ENCODE measurements at regions not wholly inside any gene's neighbourhood (a gene's known extent, or its start where the extent isn't known, plus 50 kb on each side); places are given as distances from the start of the nearest gene placed in this dataset.

GRCh38 chr6:150783813-150784212 is 81.7 kb upstream of the MTHFD1L start:
- TF ChIP-seq MAX (IDR thresholded peaks at IDR 0.05): no peak
- TF ChIP-seq ZBTB7A (IDR thresholded peaks at IDR 0.05; ENCODE audit: low read depth): no peak
- no peak for TF ChIP-seq REST (IDR thresholded peaks at IDR 0.05; ENCODE audit: low read depth)
- no peak for TF ChIP-seq NFIC (IDR thresholded peaks at IDR 0.05)
- TF ChIP-seq EGR1 (IDR thresholded peaks at IDR 0.05): no peak
- no peak for TF ChIP-seq TEAD4 (IDR thresholded peaks at IDR 0.05)
- TF ChIP-seq CREB1 (IDR thresholded peaks at IDR 0.05; ENCODE audit: low read depth): no peak
- no peak for TF ChIP-seq CEBPB (IDR thresholded peaks at IDR 0.05)
- no peak for TF ChIP-seq FOXM1 (IDR thresholded peaks at IDR 0.05; ENCODE audit: borderline replicate concordance, low read depth)
- TF ChIP-seq YY1 (IDR thresholded peaks at IDR 0.05; ENCODE audit: low read depth): no peak
- TF ChIP-seq TAF1 (IDR thresholded peaks at IDR 0.05; ENCODE audit: low read depth): no peak
- no peak for TF ChIP-seq RAD21 (IDR thresholded peaks at IDR 0.05; ENCODE audit: low read depth)
- no peak for TF ChIP-seq TCF12 (IDR thresholded peaks at IDR 0.05; ENCODE audit: low read depth)
- TF ChIP-seq EP300 (IDR thresholded peaks at IDR 0.05; ENCODE audit: borderline replicate concordance): no peak
- TF ChIP-seq, protein P1, sequence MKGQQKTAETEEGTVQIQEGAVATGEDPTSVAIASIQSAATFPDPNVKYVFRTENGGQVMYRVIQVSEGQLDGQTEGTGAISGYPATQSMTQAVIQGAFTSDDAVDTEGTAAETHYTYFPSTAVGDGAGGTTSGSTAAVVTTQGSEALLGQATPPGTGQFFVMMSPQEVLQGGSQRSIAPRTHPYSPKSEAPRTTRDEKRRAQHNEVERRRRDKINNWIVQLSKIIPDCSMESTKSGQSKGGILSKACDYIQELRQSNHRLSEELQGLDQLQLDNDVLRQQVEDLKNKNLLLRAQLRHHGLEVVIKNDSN (IDR thresholded peaks at IDR 0.05): no peak

DNA sequence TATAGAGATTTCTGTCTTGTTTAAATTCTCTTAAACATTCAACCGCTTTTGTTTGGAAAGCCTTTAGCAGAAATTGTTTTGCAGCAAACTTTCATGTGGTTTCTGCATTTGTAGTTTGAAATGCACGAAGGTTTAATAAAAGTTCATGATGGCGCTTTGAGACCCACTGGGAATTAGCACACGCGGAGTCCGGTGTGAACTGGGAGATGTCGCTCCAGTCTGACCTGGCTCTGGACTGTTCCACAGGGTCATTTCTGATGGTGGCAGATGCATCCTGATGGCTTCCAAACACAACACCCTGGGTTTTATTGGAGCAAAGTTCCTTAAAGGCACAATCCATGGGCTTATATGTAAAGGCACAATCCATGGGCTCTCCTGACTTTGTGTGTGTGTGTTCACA is 78.1 kb upstream of the MTHFD1L start:
- TF ChIP-seq REST (IDR thresholded peaks at IDR 0.05; ENCODE audit: low read depth) (no peak), ZBTB7A (IDR thresholded peaks at IDR 0.05; ENCODE audit: low read depth) (no peak), TCF12 (IDR thresholded peaks at IDR 0.05; ENCODE audit: low read depth) (no peak), TEAD4 (IDR thresholded peaks at IDR 0.05) (no peak), CEBPB (IDR thresholded peaks at IDR 0.05) (no peak), MAX (IDR thresholded peaks at IDR 0.05) (no peak), FOXM1 (IDR thresholded peaks at IDR 0.05; ENCODE audit: borderline replicate concordance, low read depth) (no peak), YY1 (IDR thresholded peaks at IDR 0.05; ENCODE audit: low read depth) (no peak), RAD21 (IDR thresholded peaks at IDR 0.05; ENCODE audit: low read depth) (no peak), EGR1 (IDR thresholded peaks at IDR 0.05) (no peak), EP300 (IDR thresholded peaks at IDR 0.05; ENCODE audit: borderline replicate concordance) (no peak), TAF1 (IDR thresholded peaks at IDR 0.05; ENCODE audit: low read depth) (no peak), CREB1 (IDR thresholded peaks at IDR 0.05; ENCODE audit: low read depth) (no peak), NFIC (IDR thresholded peaks at IDR 0.05) (no peak)
- TF ChIP-seq, protein P1 (IDR thresholded peaks at IDR 0.05): no peak

- TF ChIP-seq NFIC (IDR thresholded peaks at IDR 0.05) (no peak), CREB1 (IDR thresholded peaks at IDR 0.05; ENCODE audit: low read depth) (no peak), EGR1 (IDR thresholded peaks at IDR 0.05) (no peak)
Measured at GRCh38 chr6:150788089-150788488, 77.4 kb upstream of the MTHFD1L start.

DNA sequence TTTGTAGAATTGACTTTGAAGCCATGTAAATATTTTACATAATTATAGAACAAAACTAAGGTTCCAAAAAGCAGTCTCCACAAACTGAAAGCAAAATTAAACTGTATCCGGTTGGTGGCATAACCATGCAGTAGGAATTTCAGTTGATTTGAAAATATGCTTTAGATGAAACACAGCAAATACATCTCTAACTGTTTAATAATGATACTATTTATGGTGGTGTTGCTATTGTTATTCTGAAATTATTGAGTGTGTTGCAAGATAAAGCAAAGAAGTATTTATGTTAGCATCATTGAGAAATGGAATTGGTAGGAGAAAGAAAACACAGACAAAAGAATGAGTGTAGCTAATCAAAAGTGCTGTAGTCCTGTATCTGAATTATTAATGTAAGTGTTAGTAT is 73.8 kb upstream of the MTHFD1L start:
- TF ChIP-seq REST (IDR thresholded peaks at IDR 0.05; ENCODE audit: low read depth) (no peak), NFIC (IDR thresholded peaks at IDR 0.05) (no peak), EP300 (IDR thresholded peaks at IDR 0.05; ENCODE audit: borderline replicate concordance) (no peak), TAF1 (IDR thresholded peaks at IDR 0.05; ENCODE audit: low read depth) (no peak), TEAD4 (IDR thresholded peaks at IDR 0.05) (no peak), CREB1 (IDR thresholded peaks at IDR 0.05; ENCODE audit: low read depth) (no peak), EGR1 (IDR thresholded peaks at IDR 0.05) (no peak), YY1 (IDR thresholded peaks at IDR 0.05; ENCODE audit: low read depth) (no peak), CEBPB (IDR thresholded peaks at IDR 0.05) (no peak), FOXM1 (IDR thresholded peaks at IDR 0.05; ENCODE audit: borderline replicate concordance, low read depth) (no peak), RAD21 (IDR thresholded peaks at IDR 0.05; ENCODE audit: low read depth) (no peak), ZBTB7A (IDR thresholded peaks at IDR 0.05; ENCODE audit: low read depth) (no peak), MAX (IDR thresholded peaks at IDR 0.05) (no peak), TCF12 (IDR thresholded peaks at IDR 0.05; ENCODE audit: low read depth) (no peak)
- TF ChIP-seq, protein P1 (IDR thresholded peaks at IDR 0.05): no peak
